HepG2 (cell line): ENCODE measurements at regions not wholly inside any gene's neighbourhood (a gene's known extent, or its start where the extent isn't known, plus 50 kb on each side); places are given as distances from the start of the nearest gene placed in this dataset.

Source experiments
- ATAC-seq: fragments of 200-7000 bp; cut with Tn5 transposase; 3 replicates; pipeline ENCODE4 v1.9.1; 2020; ENCODE audit warnings: mild to moderate bottlenecking, moderate library complexity
- BruUV-seq: library from RNA; stranded (reverse); fragments of 400-500 nt; replicated peaks from 2 replicates; lab custom pipeline; 2021; lab: Mats Ljungman, UMichigan
- CTCF ChIA-PET: fragments of 300-600 bp; formaldehyde crosslinking; extraction: SDS; loops from one replicate; lab custom pipeline; 2021; ENCODE audit warnings: low total read pairs, inconsistent platforms, low intra/inter-chr PET ratio; lab: Yijun Ruan, JAX
- POLR2A ChIA-PET: fragments of 350-600 bp; sonication (Branson Sonifier 250); formaldehyde crosslinking; loops from one replicate; lab custom pipeline; 2020; ENCODE audit warnings: antibody characterized with exemption, inconsistent platforms; lab: Yijun Ruan, JAX
- DNase-seq: peaks from one replicate; pipeline ENCODE4 v3.0.0-alpha.2; 2015; ENCODE audit warnings: low spot score
- FAIRE-seq: peaks from 3 replicates; lab custom pipeline; 2011; peaks lifted over from hg19 to GRCh38; lab: Jason Lieb, UNC
- H2AFZ ChIP-seq: one replicate; pipeline ENCODE4 v1.6.1; 2011; ENCODE audit warnings: low read length, inconsistent platforms
- H3K27ac ChIP-seq: fragments of 300-600 bp; 3 replicates; pipeline ENCODE4 v1.8.0; 2011; ENCODE audit warnings: mixed run types, mild to moderate bottlenecking, mixed read lengths, low read length, inconsistent platforms; ENCODE audit not compliant: insufficient read depth; ENCODE audit errors: extremely low read length
- H3K27me3 ChIP-seq, 2 experiments: fragments of 200-600 bp in 1 of 2; 2 replicates in 1 of 2; 3 replicates in 1 of 2; pipeline versions ENCODE4 v1.6.0 to v1.8.0; 2011; ENCODE audit warnings: low read length in 2 of 2, mild to moderate bottlenecking in 2 of 2, moderate library complexity in 2 of 2, inconsistent platforms in 1 of 2; ENCODE audit not compliant: insufficient read depth in 2 of 2, control insufficient read depth in 1 of 2
- H3K36me3 ChIP-seq, 2 experiments: fragments of 200-600 bp in 1 of 2; replicated peaks in 1 of 2; 2 replicates in 1 of 2; 3 replicates in 1 of 2; pipeline versions ENCODE4 v1.5.1 to v1.8.0; 2011; ENCODE audit warnings: low read length in 2 of 2, inconsistent platforms in 1 of 2; ENCODE audit not compliant: insufficient read depth in 2 of 2, control insufficient read depth in 1 of 2
- H3K4me1 ChIP-seq: 2 replicates; pipeline ENCODE4 v1.5.1; 2012; ENCODE audit warnings: low read length, inconsistent platforms; ENCODE audit not compliant: insufficient read depth
- H3K4me2 ChIP-seq: 2 replicates; pipeline ENCODE4 v1.6.0; 2011; ENCODE audit warnings: low read depth, low read length, inconsistent platforms
- H3K4me3 ChIP-seq, 3 experiments: fragments of 200-600 bp in 1 of 3; sonication (generic), shearing (Covaris generic) in 1 of 3; replicated peaks in 1 of 3; 2 replicates each; pipeline ENCODE4 v1.5.1; 2011 to 2016; ENCODE audit warnings: low read length in 3 of 3, inconsistent platforms in 2 of 3, low read depth in 2 of 3, mild to moderate bottlenecking in 2 of 3, control low read depth in 1 of 3, mixed read lengths in 1 of 3; ENCODE audit not compliant: insufficient read depth in 1 of 3
- H3K79me2 ChIP-seq: one replicate; pipeline ENCODE4 v1.6.1; 2011; ENCODE audit warnings: low read length, inconsistent platforms; ENCODE audit not compliant: insufficient read depth
- H3K9ac ChIP-seq: 2 replicates; pipeline ENCODE4 v1.6.0; 2011; ENCODE audit warnings: mild to moderate bottlenecking, low read depth, low read length, inconsistent platforms; ENCODE audit not compliant: insufficient read depth
- H3K9me3 ChIP-seq: 2 replicates; pipeline ENCODE4 v1.5.1; 2012; ENCODE audit warnings: mild to moderate bottlenecking, low read length
- H4K20me1 ChIP-seq: 2 replicates; pipeline ENCODE4 v1.6.0; 2011; ENCODE audit warnings: inconsistent platforms, mild to moderate bottlenecking, low read length, moderate library complexity; ENCODE audit not compliant: insufficient read depth
- ATF1 ChIP-seq: IDR thresholded peaks from 2 replicates; pipeline ENCODE4 v1.6.1; 2016; ENCODE audit warnings: mild to moderate bottlenecking, control low read depth
- BORCS8-MEF2B ChIP-seq: sonication (generic); formaldehyde crosslinking; IDR thresholded peaks from 2 replicates; pipeline ENCODE4 v1.8.0; 2022; ENCODE audit warnings: mild to moderate bottlenecking, missing genetic modification reagents
- CCDC6 ChIP-seq: sonication (generic); formaldehyde crosslinking; IDR thresholded peaks from 2 replicates; pipeline ENCODE4 v1.8.1; 2022; ENCODE audit warnings: mild to moderate bottlenecking, missing genetic modification reagents, moderate library complexity
- CREB1 ChIP-seq, 2 experiments: fragments of 450-650 bp in 1 of 2; IDR thresholded peaks; 2 replicates each; pipeline ENCODE4 v1.6.1; 2016 to 2017; ENCODE audit warnings: control low read depth in 1 of 2, mild to moderate bottlenecking in 1 of 2, missing compliant biosample characterization in 1 of 2, missing genetic modification characterization in 1 of 2
- ERF ChIP-seq: IDR thresholded peaks from 2 replicates; pipeline ENCODE4 v1.6.1; 2018; ENCODE audit warnings: missing biosample characterization, missing genetic modification reagents
- GFI1 ChIP-seq: sonication (generic); formaldehyde crosslinking; IDR thresholded peaks from 2 replicates; pipeline ENCODE4 v1.5.0; 2020; ENCODE audit warnings: missing genetic modification reagents, mild to moderate bottlenecking, borderline replicate concordance
- HNRNPUL1 ChIP-seq: fragments of 200-400 bp; formaldehyde crosslinking; IDR thresholded peaks from 2 replicates; pipeline ENCODE4 v1.6.1; 2017; ENCODE audit warnings: low read depth, mild to moderate bottlenecking, low read length, moderate library complexity
- MTA3 ChIP-seq: sonication (generic); formaldehyde crosslinking; IDR thresholded peaks from 2 replicates; pipeline ENCODE4 v1.4.0; 2020; ENCODE audit warnings: missing genetic modification reagents
- NFIC ChIP-seq: IDR thresholded peaks from 2 replicates; pipeline ENCODE4 v1.6.1; 2012; ENCODE audit warnings: mild to moderate bottlenecking, low read length, inconsistent platforms
- THAP9 ChIP-seq: sonication (generic); formaldehyde crosslinking; IDR thresholded peaks from 2 replicates; pipeline ENCODE4; 2020; ENCODE audit warnings: missing genetic modification reagents, mild to moderate bottlenecking, borderline replicate concordance
- ZNF121 ChIP-seq: sonication (generic); formaldehyde crosslinking; IDR thresholded peaks from 2 replicates; pipeline ENCODE4 v1.5.0; 2020; ENCODE audit warnings: mild to moderate bottlenecking, missing genetic modification reagents
- ZNF556 ChIP-seq: sonication (generic); formaldehyde crosslinking; IDR thresholded peaks from 2 replicates; pipeline ENCODE4 v1.4.0; 2020; ENCODE audit warnings: mild to moderate bottlenecking, missing genetic modification reagents, borderline replicate concordance
- ZNF770 ChIP-seq: sonication (generic); formaldehyde crosslinking; IDR thresholded peaks from 2 replicates; pipeline ENCODE4 v1.5.0; 2020; ENCODE audit warnings: mild to moderate bottlenecking, missing genetic modification reagents
- WGBS: methylation state at CpG from one replicate; pipeline ENCODE4 v1.1.6; 2017; ENCODE audit warnings: low lambda C conversion rate; 5-methylcytosine and 5-hydroxymethylcytosine counted together
- in situ Hi-C: cut with HindIII; loops from 2 replicates; pipeline ENCODE4 v1.10.0; 2017; ENCODE audit warnings: low pct_unique_long_range_greater_than_20kb; ENCODE audit not compliant: extremely low pct_ligation_motif_present
- intact Hi-C: fragments of 100-400 bp; cut with micrococcal nuclease; formaldehyde crosslinking; loops from one replicate; pipeline ENCODE4 v1.10.0; 2022; ENCODE audit not compliant: unreplicated experiment
- TF ChIP-seq, protein P1 (sequence below): sonication (generic); formaldehyde crosslinking; IDR thresholded peaks from 2 replicates; pipeline ENCODE4 v1.9.0; 2021; ENCODE audit warnings: missing genetic modification reagents, mild to moderate bottlenecking, borderline replicate concordance
- TF ChIP-seq, protein P2 (sequence below): sonication (generic); formaldehyde crosslinking; IDR thresholded peaks from 2 replicates; pipeline ENCODE4 v1.4.0; 2020; ENCODE audit warnings: missing genetic modification reagents, mild to moderate bottlenecking, borderline replicate concordance

DNA sequence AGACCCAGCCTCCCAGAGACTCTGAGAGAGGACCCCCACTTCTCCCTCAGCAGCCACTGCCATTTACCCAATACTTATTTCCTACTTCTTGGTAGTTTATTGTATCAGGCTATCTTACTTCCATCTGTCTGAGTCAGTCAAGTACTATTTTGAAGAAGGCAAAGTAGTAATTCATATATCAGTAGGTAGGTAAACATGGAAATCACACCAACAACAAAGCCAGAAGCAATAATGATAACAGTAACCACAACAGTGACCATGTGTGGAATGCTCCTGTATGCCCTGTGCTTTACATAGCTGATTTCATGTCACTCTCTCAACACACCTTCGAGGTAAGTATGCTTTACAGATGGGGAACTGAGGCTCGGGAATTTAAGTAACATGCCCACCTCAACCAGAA, 173.0 kb downstream of the BCL11A start (continued):
- no peak for TF ChIP-seq THAP9
- TF ChIP-seq MTA3 = no peak
- TF ChIP-seq, protein P1, sequence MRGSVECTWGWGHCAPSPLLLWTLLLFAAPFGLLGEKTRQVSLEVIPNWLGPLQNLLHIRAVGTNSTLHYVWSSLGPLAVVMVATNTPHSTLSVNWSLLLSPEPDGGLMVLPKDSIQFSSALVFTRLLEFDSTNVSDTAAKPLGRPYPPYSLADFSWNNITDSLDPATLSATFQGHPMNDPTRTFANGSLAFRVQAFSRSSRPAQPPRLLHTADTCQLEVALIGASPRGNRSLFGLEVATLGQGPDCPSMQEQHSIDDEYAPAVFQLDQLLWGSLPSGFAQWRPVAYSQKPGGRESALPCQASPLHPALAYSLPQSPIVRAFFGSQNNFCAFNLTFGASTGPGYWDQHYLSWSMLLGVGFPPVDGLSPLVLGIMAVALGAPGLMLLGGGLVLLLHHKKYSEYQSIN = no peak
- no peak for TF ChIP-seq GFI1
- TF ChIP-seq ZNF770 = no peak
- TF ChIP-seq, all 625 proteins: peak for 0

GRCh38 chr2:60379684-60380083, 173.8 kb downstream of the BCL11A start:
- Histone ChIP-seq H3K9ac (no peak overlapping the region), H3K4me1 (no peaks in the 10 kb centered on the region), H2AFZ (no peak overlapping the region), H3K79me2 (no peaks in the 10 kb centered on the region), H3K27me3 (no peaks in the 10 kb centered on the region; a peak in 1 of 5 replicates), H3K9me3 (no peaks in the 10 kb centered on the region), H3K4me2 (no peak overlapping the region), H3K27ac (no peak overlapping the region), H4K20me1 (no peaks in the 10 kb centered on the region), H3K36me3 (no peaks in the 10 kb centered on the region), H3K4me3 (no peak overlapping the region)
- no peak for FAIRE-seq
- ChIA-PET CTCF (no interaction called here), POLR2A (no interaction called here)
- ATAC-seq = no peak
- in situ Hi-C loops (no loop called here), intact Hi-C loops (no loop called here)
- no peak for TF ChIP-seq CCDC6 (CRISPR knock-in tag)
- TF ChIP-seq NFIC = no peak
- no peak for TF ChIP-seq ZNF556 (CRISPR knock-in tag)
- TF ChIP-seq CREB1 (IDR thresholded peaks at IDR 0.05) = no peak
- TF ChIP-seq CREB1 (CRISPR knock-in tag; IDR thresholded peaks at IDR 0.05) = no peak
- no peak for TF ChIP-seq HNRNPUL1
- TF ChIP-seq BORCS8-MEF2B (CRISPR knock-in tag) = no peak
- TF ChIP-seq, protein P2, sequence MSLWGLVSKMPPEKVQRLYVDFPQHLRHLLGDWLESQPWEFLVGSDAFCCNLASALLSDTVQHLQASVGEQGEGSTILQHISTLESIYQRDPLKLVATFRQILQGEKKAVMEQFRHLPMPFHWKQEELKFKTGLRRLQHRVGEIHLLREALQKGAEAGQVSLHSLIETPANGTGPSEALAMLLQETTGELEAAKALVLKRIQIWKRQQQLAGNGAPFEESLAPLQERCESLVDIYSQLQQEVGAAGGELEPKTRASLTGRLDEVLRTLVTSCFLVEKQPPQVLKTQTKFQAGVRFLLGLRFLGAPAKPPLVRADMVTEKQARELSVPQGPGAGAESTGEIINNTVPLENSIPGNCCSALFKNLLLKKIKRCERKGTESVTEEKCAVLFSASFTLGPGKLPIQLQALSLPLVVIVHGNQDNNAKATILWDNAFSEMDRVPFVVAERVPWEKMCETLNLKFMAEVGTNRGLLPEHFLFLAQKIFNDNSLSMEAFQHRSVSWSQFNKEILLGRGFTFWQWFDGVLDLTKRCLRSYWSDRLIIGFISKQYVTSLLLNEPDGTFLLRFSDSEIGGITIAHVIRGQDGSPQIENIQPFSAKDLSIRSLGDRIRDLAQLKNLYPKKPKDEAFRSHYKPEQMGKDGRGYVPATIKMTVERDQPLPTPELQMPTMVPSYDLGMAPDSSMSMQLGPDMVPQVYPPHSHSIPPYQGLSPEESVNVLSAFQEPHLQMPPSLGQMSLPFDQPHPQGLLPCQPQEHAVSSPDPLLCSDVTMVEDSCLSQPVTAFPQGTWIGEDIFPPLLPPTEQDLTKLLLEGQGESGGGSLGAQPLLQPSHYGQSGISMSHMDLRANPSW = no peak
- no peak for TF ChIP-seq ZNF121
- no peak for TF ChIP-seq ATF1 (CRISPR knock-in tag)
- no peak for TF ChIP-seq ERF (CRISPR knock-in tag)
- WGBS = 41% methylated on average over 2 of the region's 2 CpGs
- no TSS peak for BruUV-seq
- DNase-seq = no peak
